Fibroblast of the aortic adventitia (primary cell): ENCODE measurements at regions not wholly inside any gene's neighbourhood (a gene's known extent, or its start where the extent isn't known, plus 50 kb on each side); places are given as distances from the start of the nearest gene placed in this dataset.

Source experiments
- DNase-seq: peaks from one replicate; pipeline ENCODE4 v3.0.0-alpha.2; 2010; ENCODE audit warnings: low read depth
- H3K4me3 ChIP-seq: 2 replicates; pipeline ENCODE4 v1.5.1; 2011; ENCODE audit warnings: low read depth, mild to moderate bottlenecking, control low read depth, low read length, moderate library complexity
- CTCF ChIP-seq: IDR thresholded peaks from 2 replicates; pipeline ENCODE4 v1.5.1; 2011; ENCODE audit warnings: mild to moderate bottlenecking, low read length, control low read depth, inconsistent platforms; ENCODE audit not compliant: insufficient read depth

- TF ChIP-seq CTCF = no peak
Measured at GRCh38 chr2:121148481-121148880, 136.5 kb downstream of the TFCP2L1 start.

GRCh38 chr2:121149384-121149783, 135.6 kb downstream of the TFCP2L1 start:
- no peak for DNase-seq
- TF ChIP-seq CTCF = no peak
- H3K4me3 ChIP-seq = no peak overlapping the region

More at GRCh38 chr2:121148481-121148880, 136.5 kb downstream of the TFCP2L1 start:
- H3K4me3 ChIP-seq = no peak overlapping the region
- DNase-seq = no peak

- TF ChIP-seq CTCF = no peak
- no peak for DNase-seq
- H3K4me3 ChIP-seq = no peak overlapping the region
Measured at GRCh38 chr2:121150126-121150525, 134.9 kb downstream of the TFCP2L1 start.

GRCh38 chr2:121150713-121151112, 134.3 kb downstream of the TFCP2L1 start:
- no peak for TF ChIP-seq CTCF
- no peak for DNase-seq
- no peak overlapping the region for H3K4me3 ChIP-seq

- no peak overlapping the region for H3K4me3 ChIP-seq
- TF ChIP-seq CTCF = no peak
- DNase-seq = no peak
Measured at GRCh38 chr2:121151311-121152109, 133.5 kb downstream of the TFCP2L1 start.

- no peak for TF ChIP-seq CTCF
- DNase-seq = no peak
Measured at GRCh38 chr2:121152861-121153260, 132.1 kb downstream of the TFCP2L1 start.

GRCh38 chr2:121153516-121153915, 131.5 kb downstream of the TFCP2L1 start:
- DNase-seq = no peak
- no peak overlapping the region for H3K4me3 ChIP-seq
- TF ChIP-seq CTCF = no peak

More at GRCh38 chr2:121152861-121153260, 132.1 kb downstream of the TFCP2L1 start:
- H3K4me3 ChIP-seq = no peak overlapping the region
